ENCODE measurements at regions not wholly inside any gene's neighbourhood (a gene's known extent, or its start where the extent isn't known, plus 50 kb on each side); places are given as distances from the start of the nearest gene placed in this dataset.
"Not testable (repeated sequence)": the region's sequence is repeated elsewhere in the genome, so short reads cannot be mapped to it uniquely, and the experiment has no call there.

- ATAC-seq (replicated peaks) (peak; percentile 61), DNase-seq (no peak)
- Mint-ChIP-seq H3K27me3 (no peaks in the 10 kb centered on the region), H3K27ac (peak overlapping the region in 1 of 2 donors; percentile 39), H3K9me3 (no peaks in the 10 kb centered on the region), H3K4me3 (no peak overlapping the region), H3K36me3 (ENCODE audit: insufficient read depth) (no peaks in the 10 kb centered on the region), H3K4me1 (ENCODE audit: low read depth in 2 of 2) (peaks cover 10 to 34% of the 10 kb centered on the region in 2 donors)
These were observed 993.9 kb downstream of the VRK1 start for GRCh38 chr14:97791072-97791471.

- ATAC-seq (replicated peaks), result no peak
- H3K27ac Mint-ChIP-seq, result no peak overlapping the region
- no peak overlapping the region for H3K4me3 Mint-ChIP-seq
- no peak for DNase-seq
- peaks cover 14 to 41% of the 10 kb centered on the region in 2 donors for H3K4me1 Mint-ChIP-seq (ENCODE audit: low read depth in 2 of 2)
- no peaks in the 10 kb centered on the region for H3K27me3 Mint-ChIP-seq
- H3K9me3 Mint-ChIP-seq, result no peaks in the 10 kb centered on the region
- H3K36me3 Mint-ChIP-seq (ENCODE audit: insufficient read depth), result peaks cover 1% of the 10 kb centered on the region
These were observed 994.7 kb downstream of the VRK1 start for GRCh38 chr14:97791906-97792305.

GRCh38 chr14:97796511-97796910 lies 999.3 kb downstream of the VRK1 start:
- Mint-ChIP-seq H3K4me3 (no peak overlapping the region), H3K27me3 (no peaks in the 10 kb centered on the region), H3K4me1 (ENCODE audit: low read depth in 2 of 2) (peaks cover 9 to 15% of the 10 kb centered on the region in 2 donors), H3K9me3 (no peaks in the 10 kb centered on the region), H3K27ac (peak overlapping the region in 1 of 2 donors; percentile 36), H3K36me3 (ENCODE audit: insufficient read depth) (peaks cover 5% of the 10 kb centered on the region)
- ATAC-seq (replicated peaks) (no peak), DNase-seq (no peak)

DNA sequence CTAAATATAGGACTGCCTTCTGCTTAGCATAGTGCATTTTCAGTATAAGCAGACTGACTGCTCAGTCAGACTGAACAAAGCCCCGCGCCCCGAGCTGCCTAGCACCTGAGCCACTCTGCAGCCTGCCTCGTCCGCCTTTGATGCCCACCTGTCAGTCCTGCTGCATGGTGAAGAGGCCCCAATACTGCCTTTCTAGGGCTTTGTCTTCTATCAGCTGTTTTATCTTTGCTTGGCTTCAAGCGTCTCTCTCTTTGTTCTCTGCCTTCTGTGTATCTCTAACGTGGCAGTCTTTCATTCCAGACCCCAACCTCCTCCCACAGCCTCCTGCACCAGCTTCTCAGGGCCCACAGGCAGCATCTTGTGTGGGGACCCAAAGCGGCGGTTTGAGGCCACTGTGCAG lies 1001.0 kb downstream of the VRK1 start:
- H3K27me3 Mint-ChIP-seq, result no peaks in the 10 kb centered on the region
- H3K4me1 Mint-ChIP-seq (ENCODE audit: low read depth in 2 of 2), result peaks cover 9 to 23% of the 10 kb centered on the region in 2 donors
- H3K4me3 Mint-ChIP-seq, result no peak overlapping the region
- ATAC-seq (replicated peaks), result no peak
- H3K27ac Mint-ChIP-seq, result no peak overlapping the region
- peaks cover 5% of the 10 kb centered on the region for H3K36me3 Mint-ChIP-seq (ENCODE audit: insufficient read depth)
- no peak for DNase-seq
- H3K9me3 Mint-ChIP-seq, result no peaks in the 10 kb centered on the region

GRCh38 chr14:97802430-97803373 lies 1005.5 kb downstream of the VRK1 start:
- no peak overlapping the region for H3K4me3 Mint-ChIP-seq
- H3K4me1 Mint-ChIP-seq (ENCODE audit: low read depth in 2 of 2), result peaks cover 1 to 12% of the 10 kb centered on the region in 2 donors
- no peaks in the 10 kb centered on the region for H3K27me3 Mint-ChIP-seq
- no peak for DNase-seq
- no peaks in the 10 kb centered on the region for H3K9me3 Mint-ChIP-seq
- ATAC-seq (replicated peaks), result no peak
- H3K27ac Mint-ChIP-seq, result peak overlapping the region; percentile 19 to 50
- peaks cover 2% of the 10 kb centered on the region for H3K36me3 Mint-ChIP-seq (ENCODE audit: insufficient read depth)

GRCh38 chr14:97804056-97804455 lies 1006.9 kb downstream of the VRK1 start:
- H3K36me3 Mint-ChIP-seq (ENCODE audit: insufficient read depth), result no peaks in the 10 kb centered on the region
- no peak overlapping the region for H3K4me3 Mint-ChIP-seq
- H3K27me3 Mint-ChIP-seq, result no peaks in the 10 kb centered on the region
- ATAC-seq (replicated peaks) (no peak), DNase-seq (no peak)
- H3K4me1 Mint-ChIP-seq (ENCODE audit: low read depth in 2 of 2), result peaks cover 1 to 12% of the 10 kb centered on the region in 2 donors
- no peak overlapping the region for H3K27ac Mint-ChIP-seq
- no peaks in the 10 kb centered on the region for H3K9me3 Mint-ChIP-seq

GRCh38 chr14:97806891-97807290 lies 1009.7 kb downstream of the VRK1 start:
- DNase-seq, result no peak
- no peaks in the 10 kb centered on the region for H3K36me3 Mint-ChIP-seq (ENCODE audit: insufficient read depth)
- peaks cover 1 to 11% of the 10 kb centered on the region in 2 donors for H3K4me1 Mint-ChIP-seq (ENCODE audit: low read depth in 2 of 2)
- H3K27ac Mint-ChIP-seq, result no peak overlapping the region
- no peaks in the 10 kb centered on the region for H3K27me3 Mint-ChIP-seq
- no peaks in the 10 kb centered on the region for H3K9me3 Mint-ChIP-seq
- no peak for ATAC-seq (replicated peaks)
- H3K4me3 Mint-ChIP-seq, result no peak overlapping the region

DNA sequence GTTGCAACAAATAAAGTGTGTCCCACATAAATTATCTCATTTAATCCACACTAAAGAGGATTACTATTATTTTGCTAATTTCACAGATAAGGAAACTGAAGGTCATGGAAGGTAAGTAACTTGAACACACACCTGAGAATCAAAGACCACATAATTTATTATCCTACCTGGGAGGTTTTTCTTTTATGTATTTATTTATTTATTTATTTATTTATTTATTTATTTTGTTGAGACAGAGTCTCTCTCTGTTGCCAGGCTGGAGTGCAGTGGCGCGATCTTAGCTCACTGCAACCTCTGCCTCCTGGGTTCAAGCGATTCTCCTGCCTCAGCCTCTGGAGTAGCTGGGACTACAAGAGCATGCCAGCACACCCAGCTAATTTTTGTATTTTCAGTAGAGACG lies 1011.4 kb downstream of the VRK1 start:
- not testable (repeated sequence) for H3K4me3 Mint-ChIP-seq; H3K36me3 Mint-ChIP-seq (ENCODE audit: insufficient read depth); DNase-seq; H3K27me3 Mint-ChIP-seq; H3K27ac Mint-ChIP-seq; ATAC-seq (replicated peaks); H3K9me3 Mint-ChIP-seq; H3K4me1 Mint-ChIP-seq (ENCODE audit: low read depth in 2 of 2)

DNA sequence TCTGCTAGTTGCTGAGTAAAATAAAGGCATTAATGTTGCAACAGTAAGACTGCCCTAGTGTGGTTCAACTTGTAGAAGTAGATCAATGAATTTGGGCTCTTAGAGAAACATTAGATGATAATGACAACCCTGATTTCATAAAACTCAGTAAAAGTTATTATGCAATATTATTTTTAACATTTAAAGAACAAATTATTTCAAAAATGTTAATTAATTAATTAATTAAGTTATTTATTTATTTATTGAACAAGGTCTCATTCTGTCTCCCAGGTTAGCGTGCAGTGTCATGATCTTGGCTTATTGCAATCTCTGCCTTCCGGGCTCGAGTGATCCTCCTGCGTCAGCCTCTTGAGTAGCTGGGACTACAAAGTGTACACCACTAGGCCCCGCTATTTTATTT lies 1016.4 kb downstream of the VRK1 start:
- Mint-ChIP-seq H3K4me1 (ENCODE audit: low read depth in 2 of 2) (no peaks in the 10 kb centered on the region), H3K9me3 (no peaks in the 10 kb centered on the region), H3K27ac (no peak overlapping the region), H3K36me3 (ENCODE audit: insufficient read depth) (no peaks in the 10 kb centered on the region), H3K4me3 (no peak overlapping the region), H3K27me3 (no peaks in the 10 kb centered on the region)
- DNase-seq (no peak), ATAC-seq (replicated peaks) (no peak)

GRCh38 chr14:97820781-97821180 lies 1023.6 kb downstream of the VRK1 start:
- no peak for ATAC-seq (replicated peaks)

DNA sequence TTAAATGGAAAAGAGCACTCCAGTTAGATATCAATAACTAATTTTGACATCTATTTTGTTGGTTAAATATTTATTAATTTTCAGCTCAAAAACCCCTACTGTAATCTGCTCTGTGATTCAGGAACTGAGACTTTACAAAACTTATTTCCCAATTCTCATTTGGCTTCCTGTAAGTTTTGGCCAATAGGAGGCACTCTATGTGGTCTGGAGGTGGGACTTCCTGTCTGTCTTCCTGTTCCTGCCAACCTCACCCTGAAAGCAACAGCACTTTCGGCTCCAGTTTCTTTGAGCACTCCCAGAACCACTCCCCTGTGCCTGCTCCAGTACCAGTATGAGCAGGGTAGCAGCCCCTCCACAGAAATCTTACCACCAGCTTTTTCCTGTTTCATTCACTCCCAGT lies 1027.0 kb downstream of the VRK1 start:
- Mint-ChIP-seq H3K27ac (no peak overlapping the region), H3K27me3 (no peaks in the 10 kb centered on the region), H3K4me1 (ENCODE audit: low read depth in 2 of 2) (peaks cover 6 to 10% of the 10 kb centered on the region in 2 donors), H3K4me3 (no peak overlapping the region), H3K9me3 (peaks cover 0 to 6% of the 10 kb centered on the region in 2 donors), H3K36me3 (ENCODE audit: insufficient read depth) (no peaks in the 10 kb centered on the region)
- DNase-seq (no peak), ATAC-seq (replicated peaks) (no peak)

More at GRCh38 chr14:97820781-97821180, 1023.6 kb downstream of the VRK1 start:
- no peak for DNase-seq
- Mint-ChIP-seq H3K9me3 (peaks cover 0 to 6% of the 10 kb centered on the region in 2 donors), H3K4me3 (no peak overlapping the region), H3K4me1 (ENCODE audit: low read depth in 2 of 2) (peaks cover 6 to 10% of the 10 kb centered on the region in 2 donors), H3K36me3 (ENCODE audit: insufficient read depth) (no peaks in the 10 kb centered on the region), H3K27ac (no peak overlapping the region), H3K27me3 (no peaks in the 10 kb centered on the region)

GRCh38 chr14:97827746-97828145 lies 1030.6 kb downstream of the VRK1 start:
- H3K27me3 Mint-ChIP-seq, result peaks cover 0 to 11% of the 10 kb centered on the region in 2 donors
- no peak for ATAC-seq (replicated peaks)
- no peak for DNase-seq

DNA sequence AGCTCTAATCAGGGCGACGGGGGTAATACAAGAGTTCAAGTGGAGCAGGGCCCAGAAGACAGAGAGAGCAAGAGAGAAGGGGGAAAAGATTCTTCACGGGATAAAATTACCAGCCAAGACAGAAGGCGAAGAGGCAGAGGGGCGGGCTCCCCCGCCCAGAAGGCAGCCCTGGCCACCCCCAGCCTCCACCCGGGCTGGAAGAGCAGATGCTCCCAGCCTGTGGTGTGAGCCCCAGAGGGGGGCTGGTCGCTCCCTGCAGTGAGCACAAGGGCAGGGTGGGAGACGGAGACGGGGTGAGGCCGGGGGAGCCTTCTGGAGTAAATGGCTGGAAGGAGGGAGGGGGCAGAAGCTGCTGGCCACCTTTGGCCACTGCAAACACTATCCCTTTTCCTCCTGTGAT lies 1035.6 kb downstream of the VRK1 start:
- Mint-ChIP-seq H3K4me1 (ENCODE audit: low read depth in 2 of 2) (peaks cover 2 to 10% of the 10 kb centered on the region in 2 donors), H3K9me3 (no peaks in the 10 kb centered on the region), H3K27ac (no peak overlapping the region), H3K4me3 (no peak overlapping the region), H3K27me3 (peaks cover 0 to 12% of the 10 kb centered on the region in 2 donors), H3K36me3 (ENCODE audit: insufficient read depth) (peaks cover 2% of the 10 kb centered on the region)
- no peak for ATAC-seq (replicated peaks)
- DNase-seq, result no peak

More at GRCh38 chr14:97827746-97828145, 1030.6 kb downstream of the VRK1 start:
- H3K4me3 Mint-ChIP-seq, result no peak overlapping the region
- H3K36me3 Mint-ChIP-seq (ENCODE audit: insufficient read depth), result peaks cover 2% of the 10 kb centered on the region
- peaks cover 0 to 6% of the 10 kb centered on the region in 2 donors for H3K9me3 Mint-ChIP-seq
- H3K4me1 Mint-ChIP-seq (ENCODE audit: low read depth in 2 of 2), result peaks cover 6 to 10% of the 10 kb centered on the region in 2 donors
- H3K27ac Mint-ChIP-seq, result no peak overlapping the region

GRCh38 chr14:97838986-97839385 lies 1041.8 kb downstream of the VRK1 start:
- no peak for DNase-seq
- no peak for ATAC-seq (replicated peaks)
- Mint-ChIP-seq H3K27me3 (peaks cover 6 to 19% of the 10 kb centered on the region in 2 donors), H3K4me3 (no peak overlapping the region), H3K36me3 (ENCODE audit: insufficient read depth) (no peaks in the 10 kb centered on the region), H3K27ac (peak overlapping the region in 1 of 2 donors; percentile 44), H3K4me1 (ENCODE audit: low read depth in 2 of 2) (peaks cover 6 to 9% of the 10 kb centered on the region in 2 donors), H3K9me3 (no peaks in the 10 kb centered on the region)
